Glutamatergic neuron (in vitro differentiated cells): ENCODE measurements at regions not wholly inside any gene's neighbourhood (a gene's known extent, or its start where the extent isn't known, plus 50 kb on each side); places are given as distances from the start of the nearest gene placed in this dataset.
A peak's percentile ranks its signal among the peaks of the same experiment; 100 is the strongest.

Experiments used
- DNase-seq: peaks from one replicate; pipeline ENCODE4 v3.0.0; 2022
- H3K27ac Mint-ChIP-seq: one replicate; pipeline ENCODE4 v1.8.0; 2020; ENCODE audit warnings: mild to moderate bottlenecking, mixed read lengths, inconsistent platforms; ENCODE audit not compliant: unreplicated experiment
- H3K27me3 Mint-ChIP-seq: one replicate; pipeline ENCODE4 v1.8.0; 2020; ENCODE audit warnings: mild to moderate bottlenecking, moderate library complexity, mixed read lengths, inconsistent platforms; ENCODE audit not compliant: unreplicated experiment
- H3K36me3 Mint-ChIP-seq: one replicate; pipeline ENCODE4 v1.8.0; 2020; ENCODE audit warnings: mild to moderate bottlenecking, mixed read lengths, inconsistent platforms; ENCODE audit not compliant: unreplicated experiment
- H3K4me1 Mint-ChIP-seq: one replicate; pipeline ENCODE4 v1.8.0; 2020; ENCODE audit warnings: mild to moderate bottlenecking, low read depth, mixed read lengths, inconsistent platforms; ENCODE audit not compliant: unreplicated experiment
- H3K4me3 Mint-ChIP-seq: one replicate; pipeline ENCODE4 v1.8.0; 2020; ENCODE audit warnings: mild to moderate bottlenecking, mixed read lengths, inconsistent platforms; ENCODE audit not compliant: unreplicated experiment
- H3K9me3 Mint-ChIP-seq: one replicate; pipeline ENCODE4 v1.8.0; 2020; ENCODE audit warnings: mild to moderate bottlenecking, moderate library complexity, mixed read lengths, inconsistent platforms; ENCODE audit not compliant: unreplicated experiment
- TF ChIP-seq, protein P1 (sequence below): fragments of 200-600 bp; sonication (generic); IDR thresholded peaks from one replicate; pipeline ENCODE4 v1.5.0; 2021; ENCODE audit not compliant: partially characterized antibody, unreplicated experiment

DNA sequence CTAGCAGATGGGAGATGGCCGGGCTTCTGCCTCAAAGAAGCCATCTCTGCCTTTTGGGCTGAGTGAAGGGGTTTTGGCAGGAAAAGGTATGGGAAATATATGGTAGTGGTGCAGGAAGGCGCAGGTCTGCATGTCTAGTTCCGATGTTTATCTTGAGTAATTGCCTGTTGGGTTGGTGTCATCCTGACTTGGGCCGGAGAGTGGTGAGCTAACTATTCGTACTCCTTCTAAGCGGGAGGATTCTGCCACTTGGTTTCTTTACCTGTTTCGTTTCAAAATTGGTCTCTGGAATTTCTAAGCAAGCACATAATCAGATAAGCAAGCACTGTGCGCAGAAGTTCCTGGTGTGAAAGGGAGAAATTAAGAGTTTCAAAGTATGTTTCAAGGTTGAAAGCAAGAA lies 229.6 kb downstream of the SAMD5 start:
- Mint-ChIP-seq H3K9me3 (peaks cover 2% of the 10 kb centered on the region), H3K36me3 (no peaks in the 10 kb centered on the region), H3K4me3 (no peak overlapping the region), H3K27ac (peak overlapping the region; percentile 49), H3K27me3 (peaks cover 2% of the 10 kb centered on the region), H3K4me1 (peaks cover 15% of the 10 kb centered on the region)
- DNase-seq: no peak
- TF ChIP-seq, protein P1, sequence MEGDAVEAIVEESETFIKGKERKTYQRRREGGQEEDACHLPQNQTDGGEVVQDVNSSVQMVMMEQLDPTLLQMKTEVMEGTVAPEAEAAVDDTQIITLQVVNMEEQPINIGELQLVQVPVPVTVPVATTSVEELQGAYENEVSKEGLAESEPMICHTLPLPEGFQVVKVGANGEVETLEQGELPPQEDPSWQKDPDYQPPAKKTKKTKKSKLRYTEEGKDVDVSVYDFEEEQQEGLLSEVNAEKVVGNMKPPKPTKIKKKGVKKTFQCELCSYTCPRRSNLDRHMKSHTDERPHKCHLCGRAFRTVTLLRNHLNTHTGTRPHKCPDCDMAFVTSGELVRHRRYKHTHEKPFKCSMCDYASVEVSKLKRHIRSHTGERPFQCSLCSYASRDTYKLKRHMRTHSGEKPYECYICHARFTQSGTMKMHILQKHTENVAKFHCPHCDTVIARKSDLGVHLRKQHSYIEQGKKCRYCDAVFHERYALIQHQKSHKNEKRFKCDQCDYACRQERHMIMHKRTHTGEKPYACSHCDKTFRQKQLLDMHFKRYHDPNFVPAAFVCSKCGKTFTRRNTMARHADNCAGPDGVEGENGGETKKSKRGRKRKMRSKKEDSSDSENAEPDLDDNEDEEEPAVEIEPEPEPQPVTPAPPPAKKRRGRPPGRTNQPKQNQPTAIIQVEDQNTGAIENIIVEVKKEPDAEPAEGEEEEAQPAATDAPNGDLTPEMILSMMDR: no peak

DNA sequence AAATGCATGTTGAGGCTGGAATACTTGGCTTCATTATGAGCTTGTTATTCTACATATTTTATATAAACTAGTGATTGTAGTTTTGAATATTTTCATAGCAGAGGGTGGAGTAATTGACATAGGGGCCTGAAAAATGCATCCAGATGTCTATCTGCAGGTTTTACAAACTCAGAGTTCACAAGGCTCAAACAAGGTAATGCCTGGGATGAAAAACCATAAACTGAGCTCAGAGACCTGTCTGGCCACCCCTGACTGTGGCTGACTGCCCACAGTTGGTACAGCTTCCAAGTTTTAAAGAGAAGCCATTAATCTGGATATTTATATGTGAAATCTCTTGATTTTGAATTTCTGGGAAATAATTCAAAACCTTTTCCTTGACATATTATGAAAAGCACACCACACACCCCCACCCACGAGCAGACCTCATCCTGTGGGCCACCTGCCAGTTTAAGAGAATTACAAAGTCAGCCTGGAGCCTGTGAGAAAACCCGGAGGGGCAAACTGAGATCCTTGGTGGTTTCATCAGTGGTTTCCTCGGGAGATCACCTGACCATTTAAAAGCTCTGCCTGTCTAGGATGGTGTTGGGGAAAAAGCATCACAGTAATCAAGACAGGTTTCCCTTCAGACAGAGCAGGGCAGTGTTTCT lies 230.1 kb downstream of the SAMD5 start:
- no peak for DNase-seq
- Mint-ChIP-seq H3K36me3 (no peaks in the 10 kb centered on the region), H3K4me1 (peaks cover 15% of the 10 kb centered on the region), H3K27me3 (peaks cover 2% of the 10 kb centered on the region), H3K9me3 (peaks cover 2% of the 10 kb centered on the region), H3K27ac (no peak overlapping the region), H3K4me3 (no peak overlapping the region)
- TF ChIP-seq, protein P1: no peak

DNA sequence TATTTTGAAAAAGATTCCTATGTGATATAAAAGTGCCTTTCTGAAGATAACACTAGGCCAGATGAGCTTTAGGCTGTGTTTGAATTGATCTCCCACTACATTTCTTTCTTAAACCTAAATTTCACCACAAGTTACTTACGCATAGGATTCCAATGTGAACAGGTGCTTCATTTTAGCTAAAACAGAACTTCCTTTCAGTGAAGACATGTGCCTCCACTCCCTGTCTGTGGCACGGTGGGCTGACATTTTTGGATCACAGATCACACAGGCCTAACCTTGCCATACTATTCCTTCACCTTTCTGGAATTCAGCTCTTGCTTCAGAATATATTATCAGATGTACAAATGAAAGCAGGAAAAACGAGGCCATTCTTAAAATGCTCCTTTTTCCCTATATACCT lies 231.8 kb downstream of the SAMD5 start:
- H3K27ac Mint-ChIP-seq: no peak overlapping the region
- DNase-seq: no peak
- H3K4me3 Mint-ChIP-seq: no peak overlapping the region
- H3K4me1 Mint-ChIP-seq: peaks cover 15% of the 10 kb centered on the region
- H3K27me3 Mint-ChIP-seq: peaks cover 2% of the 10 kb centered on the region
- H3K36me3 Mint-ChIP-seq: no peaks in the 10 kb centered on the region
- peaks cover 2% of the 10 kb centered on the region for H3K9me3 Mint-ChIP-seq
- TF ChIP-seq, protein P1: no peak

DNA sequence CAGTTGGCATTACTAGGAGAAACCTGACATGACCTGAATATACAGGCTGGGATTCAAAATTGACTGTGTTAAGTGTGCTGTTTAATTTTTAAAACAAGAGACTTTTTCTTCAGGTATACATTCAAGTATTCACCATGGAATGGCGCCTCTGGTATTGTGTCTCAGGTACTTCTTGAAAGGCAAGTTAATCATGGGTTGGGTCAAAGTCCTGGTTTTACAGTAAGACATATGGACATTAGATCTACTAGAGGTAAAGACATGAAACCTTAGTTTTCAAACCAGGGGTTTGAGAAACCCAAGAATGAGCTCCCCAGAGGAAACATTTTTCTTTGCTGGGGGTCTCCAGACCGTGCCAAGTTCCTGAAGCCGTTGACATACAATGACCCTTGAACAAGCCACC lies 232.4 kb downstream of the SAMD5 start:
- TF ChIP-seq, protein P1: no peak
- no peak for DNase-seq
- peaks cover 2% of the 10 kb centered on the region for H3K27me3 Mint-ChIP-seq
- peaks cover 15% of the 10 kb centered on the region for H3K4me1 Mint-ChIP-seq
- H3K4me3 Mint-ChIP-seq: no peak overlapping the region
- peaks cover 2% of the 10 kb centered on the region for H3K9me3 Mint-ChIP-seq
- no peak overlapping the region for H3K27ac Mint-ChIP-seq
- no peaks in the 10 kb centered on the region for H3K36me3 Mint-ChIP-seq

DNA sequence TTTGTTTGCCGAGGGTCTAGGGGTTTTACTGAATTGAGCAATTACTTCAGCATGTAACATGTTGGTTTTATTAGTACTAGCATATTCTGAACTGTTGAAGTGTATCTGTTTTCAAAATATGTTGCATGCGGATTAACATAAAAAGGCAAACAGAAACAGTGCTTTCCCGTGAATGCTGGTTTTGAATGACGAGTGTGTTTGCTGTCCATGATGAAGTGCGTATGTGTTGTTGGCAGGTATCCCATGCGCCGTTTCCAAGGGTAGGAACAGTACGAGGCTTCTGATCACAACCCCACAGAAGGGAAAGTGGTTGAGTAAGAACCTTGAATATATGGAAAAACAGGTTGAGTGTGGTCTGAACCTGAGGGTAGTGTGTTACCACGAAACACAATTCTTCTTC lies 232.9 kb downstream of the SAMD5 start:
- no peak overlapping the region for H3K4me3 Mint-ChIP-seq
- H3K27ac Mint-ChIP-seq: no peak overlapping the region
- H3K9me3 Mint-ChIP-seq: peaks cover 2% of the 10 kb centered on the region
- H3K36me3 Mint-ChIP-seq: no peaks in the 10 kb centered on the region
- peaks cover 15% of the 10 kb centered on the region for H3K4me1 Mint-ChIP-seq
- peaks cover 2% of the 10 kb centered on the region for H3K27me3 Mint-ChIP-seq
- TF ChIP-seq, protein P1: no peak
- DNase-seq: no peak
